ENCODE measurements at regions not wholly inside any gene's neighbourhood (a gene's known extent, or its start where the extent isn't known, plus 50 kb on each side); places are given as distances from the start of the nearest gene placed in this dataset.
"Not testable (repeated sequence)": the region's sequence is repeated elsewhere in the genome, so short reads cannot be mapped to it uniquely, and the experiment has no call there.

GRCh38 chr20:53891306-53891894 lies 179.0 kb downstream of the BCAS1 start:
- in situ Hi-C loops (cut with MboI; ENCODE audit: low pct_unique_long_range_greater_than_20kb in 2 of 9, low sequenced_read_pairs in 9 of 9, unreplicated experiment in 9 of 9): no loop called here
- no peak for ATAC-seq (replicated peaks in 6 of 8)
- Histone ChIP-seq H3K27ac (no peak overlapping the region), H3K4me3 (no peak overlapping the region), H3K4me1 (replicated peaks in 1 of 2) (peaks cover 8% of the 10 kb centered on the region in 2 donors)
- WGBS, 10 experiments: 0 to 100% (median 53%) methylated on average over 1 of the region's 1 CpG; no CpG with 5 or more reads in 2 of the 10 experiments

GRCh38 chr20:53890443-53891305 lies 179.7 kb downstream of the BCAS1 start:
- peaks cover 8% of the 10 kb centered on the region in 2 donors for H3K4me1 ChIP-seq (replicated peaks in 1 of 2)
- WGBS, 10 experiments: 86 to 100% (median 98%) methylated on average over 1 to 5 of the region's 6 CpGs; no CpG with 5 or more reads in 2 of the 10 experiments
- H3K27ac ChIP-seq: no peak overlapping the region
- no peak overlapping the region for H3K4me3 ChIP-seq
- ATAC-seq (replicated peaks in 6 of 8): no peak
- in situ Hi-C loops (cut with MboI; ENCODE audit: low pct_unique_long_range_greater_than_20kb in 2 of 9, low sequenced_read_pairs in 9 of 9, unreplicated experiment in 9 of 9): no loop called here

- Histone ChIP-seq H3K4me1 (replicated peaks in 1 of 2) (peaks cover 8% of the 10 kb centered on the region in 2 donors), H3K4me3 (no peak overlapping the region), H3K27ac (no peak overlapping the region)
- ATAC-seq (replicated peaks in 6 of 8): no peak
- 74 to 98% (median 89%) methylated on average over 2 to 10 of the region's 10 CpGs for whole genome bisulfite sequencing, 10 experiments
- in situ Hi-C loops (cut with MboI; ENCODE audit: low pct_unique_long_range_greater_than_20kb in 2 of 9, low sequenced_read_pairs in 9 of 9, unreplicated experiment in 9 of 9): no loop called here
Measured at GRCh38 chr20:53889411-53890148, 180.8 kb downstream of the BCAS1 start.

GRCh38 chr20:53888951-53889350 lies 181.4 kb downstream of the BCAS1 start:
- in situ Hi-C loops (cut with MboI; ENCODE audit: low pct_unique_long_range_greater_than_20kb in 2 of 9, low sequenced_read_pairs in 9 of 9, unreplicated experiment in 9 of 9): no loop called here
- ATAC-seq (replicated peaks in 6 of 8): no peak
- Histone ChIP-seq H3K27ac (no peak overlapping the region), H3K4me3 (no peak overlapping the region), H3K4me1 (replicated peaks in 1 of 2) (peaks cover 8% of the 10 kb centered on the region in 2 donors)
- WGBS, 10 experiments: 77 to 100% (median 94%) methylated on average over 1 to 3 of the region's 3 CpGs; no CpG with 5 or more reads in 1 of the 10 experiments

GRCh38 chr20:53888510-53888909 lies 181.9 kb downstream of the BCAS1 start:
- no peak for ATAC-seq (replicated peaks in 6 of 8)
- Histone ChIP-seq H3K4me3 (no peak overlapping the region), H3K4me1 (replicated peaks in 1 of 2) (peaks cover 8% of the 10 kb centered on the region in 2 donors), H3K27ac (no peak overlapping the region)
- 41 to 100% (median 64%) methylated on average over 1 to 4 of the region's 4 CpGs for WGBS, 10 experiments
- in situ Hi-C loops (cut with MboI; ENCODE audit: low pct_unique_long_range_greater_than_20kb in 2 of 9, low sequenced_read_pairs in 9 of 9, unreplicated experiment in 9 of 9): no loop called here

GRCh38 chr20:53887973-53888372 lies 182.4 kb downstream of the BCAS1 start:
- ATAC-seq (replicated peaks in 6 of 8): no peak
- Histone ChIP-seq H3K27ac (no peak overlapping the region), H3K4me1 (replicated peaks in 1 of 2) (peaks cover 2% of the 10 kb centered on the region in 2 donors), H3K4me3 (no peak overlapping the region)
- in situ Hi-C loops (cut with MboI; ENCODE audit: low pct_unique_long_range_greater_than_20kb in 2 of 9, low sequenced_read_pairs in 9 of 9, unreplicated experiment in 9 of 9): no loop called here
- WGBS, 10 experiments: 84 to 98% (median 89%) methylated on average over 1 to 10 of the region's 10 CpGs; no CpG with 5 or more reads in 1 of the 10 experiments

- ATAC-seq (replicated peaks in 6 of 8): no peak
- Histone ChIP-seq H3K27ac (no peak overlapping the region), H3K4me3 (no peak overlapping the region), H3K4me1 (replicated peaks in 1 of 2) (no peaks in the 10 kb centered on the region)
- in situ Hi-C loops (cut with MboI; ENCODE audit: low pct_unique_long_range_greater_than_20kb in 2 of 9, low sequenced_read_pairs in 9 of 9, unreplicated experiment in 9 of 9): no loop called here
- WGBS, 10 experiments: 67 to 97% (median 86%) methylated on average over 4 to 8 of the region's 10 CpGs; no CpG with 5 or more reads in 1 of the 10 experiments
Measured at GRCh38 chr20:53884859-53885541, 185.4 kb downstream of the BCAS1 start.

GRCh38 chr20:53883098-53883911 lies 187.1 kb downstream of the BCAS1 start:
- no peaks in the 10 kb centered on the region for H3K4me1 ChIP-seq (replicated peaks in 1 of 2)
- H3K27ac ChIP-seq: no peak overlapping the region
- WGBS, 10 experiments: 16 to 100% (median 79%) methylated on average over 1 to 5 of the region's 5 CpGs; no CpG with 5 or more reads in 1 of the 10 experiments
- H3K4me3 ChIP-seq: no peak overlapping the region
- in situ Hi-C loops (cut with MboI; ENCODE audit: low pct_unique_long_range_greater_than_20kb in 2 of 9, low sequenced_read_pairs in 9 of 9, unreplicated experiment in 9 of 9): no loop called here
- peak in 3 of 8 experiments; percentile 42 to 76 (median 60) for ATAC-seq (replicated peaks in 6 of 8)

- ATAC-seq (replicated peaks in 6 of 8); in situ Hi-C loops (cut with MboI; ENCODE audit: low pct_unique_long_range_greater_than_20kb in 2 of 9, low sequenced_read_pairs in 9 of 9, unreplicated experiment in 9 of 9); H3K4me3 ChIP-seq; H3K4me1 ChIP-seq (replicated peaks in 1 of 2); H3K27ac ChIP-seq: not testable (repeated sequence)
- WGBS, 10 experiments: 47 to 100% (median 92%) methylated on average over 1 to 5 of the region's 5 CpGs
Measured at GRCh38 chr20:53882438-53882986, 187.9 kb downstream of the BCAS1 start.

- Histone ChIP-seq H3K4me1 (replicated peaks in 1 of 2) (no peaks in the 10 kb centered on the region), H3K4me3 (no peak overlapping the region), H3K27ac (no peak overlapping the region)
- in situ Hi-C loops (cut with MboI; ENCODE audit: low pct_unique_long_range_greater_than_20kb in 2 of 9, low sequenced_read_pairs in 9 of 9, unreplicated experiment in 9 of 9): no loop called here
- no peak for ATAC-seq (replicated peaks in 6 of 8)
- 83 to 100% (median 98%) methylated on average over 1 to 3 of the region's 3 CpGs; no CpG with 5 or more reads in 2 of the 10 experiments for WGBS, 10 experiments
Measured at GRCh38 chr20:53881362-53881761, 189.0 kb downstream of the BCAS1 start.

- in situ Hi-C loops (cut with MboI; ENCODE audit: low pct_unique_long_range_greater_than_20kb in 2 of 9, low sequenced_read_pairs in 9 of 9, unreplicated experiment in 9 of 9): no loop called here
- ATAC-seq (replicated peaks in 6 of 8): no peak
- 40 to 100% (median 87%) methylated on average over 2 to 9 of the region's 9 CpGs; no CpG with 5 or more reads in 2 of the 10 experiments for WGBS, 10 experiments
- H3K4me1 ChIP-seq (replicated peaks in 1 of 2): no peaks in the 10 kb centered on the region
- no peak overlapping the region for H3K4me3 ChIP-seq
- H3K27ac ChIP-seq: no peak overlapping the region
Measured at GRCh38 chr20:53880108-53880641, 190.2 kb downstream of the BCAS1 start.
